ENCODE measurements at regions not wholly inside any gene's neighbourhood (a gene's known extent, or its start where the extent isn't known, plus 50 kb on each side); places are given as distances from the start of the nearest gene placed in this dataset.

GRCh38 chr5:26690511-26690910, 347.9 kb downstream of the CDH9 start:
- intact Hi-C loops (cut with micrococcal nuclease), result no loop called here
- DNase-seq (no peak), ATAC-seq (no peak)

- intact Hi-C loops (cut with micrococcal nuclease), result no loop called here
- no peak for DNase-seq
- ATAC-seq, result no peak
These were observed 356.5 kb downstream of the CDH9 start for GRCh38 chr5:26681861-26682260.

- DNase-seq (no peak), ATAC-seq (no peak)
- intact Hi-C loops (cut with micrococcal nuclease), result no loop called here
These were observed 363.5 kb downstream of the CDH9 start for GRCh38 chr5:26674846-26675245.

- intact Hi-C loops (cut with micrococcal nuclease), result no loop called here
- no peak for ATAC-seq
These were observed 368.9 kb downstream of the CDH9 start for GRCh38 chr5:26669523-26669922.

GRCh38 chr5:26669031-26669430, 369.4 kb downstream of the CDH9 start:
- intact Hi-C loops (cut with micrococcal nuclease), result no loop called here

More at GRCh38 chr5:26669523-26669922, 368.9 kb downstream of the CDH9 start:
- DNase-seq, result no peak

GRCh38 chr5:26666371-26666770, 372.0 kb downstream of the CDH9 start:
- DNase-seq, result no peak
- no peak for ATAC-seq
- intact Hi-C loops (cut with micrococcal nuclease), result no loop called here

More at GRCh38 chr5:26669031-26669430, 369.4 kb downstream of the CDH9 start:
- ATAC-seq (no peak), DNase-seq (no peak)

- no peak for ATAC-seq
- intact Hi-C loops (cut with micrococcal nuclease), result no loop called here
- DNase-seq, result no peak
These were observed 374.9 kb downstream of the CDH9 start for GRCh38 chr5:26663500-26663899.

GRCh38 chr5:26662806-26663360, 375.5 kb downstream of the CDH9 start:
- ATAC-seq (no peak), DNase-seq (no peak)
- intact Hi-C loops (cut with micrococcal nuclease), result no loop called here

- no peak for ATAC-seq
- intact Hi-C loops (cut with micrococcal nuclease), result no loop called here
- DNase-seq, result no peak
These were observed 378.3 kb downstream of the CDH9 start for GRCh38 chr5:26660116-26660515.

- DNase-seq, result no peak
- no peak for ATAC-seq
- intact Hi-C loops (cut with micrococcal nuclease), result no loop called here
These were observed 389.4 kb downstream of the CDH9 start for GRCh38 chr5:26649000-26649399.

- ATAC-seq (no peak), DNase-seq (no peak)
- intact Hi-C loops (cut with micrococcal nuclease), result no loop called here
These were observed 390.6 kb downstream of the CDH9 start for GRCh38 chr5:26647781-26648180.

GRCh38 chr5:26645659-26646058, 392.7 kb downstream of the CDH9 start:
- ATAC-seq (no peak), DNase-seq (no peak)
- intact Hi-C loops (cut with micrococcal nuclease), result no loop called here

GRCh38 chr5:26641492-26641891, 396.9 kb downstream of the CDH9 start:
- DNase-seq (no peak), ATAC-seq (no peak)
- intact Hi-C loops (cut with micrococcal nuclease), result no loop called here

GRCh38 chr5:26625099-26625498, 413.3 kb downstream of the CDH9 start:
- DNase-seq (no peak), ATAC-seq (no peak)
- intact Hi-C loops (cut with micrococcal nuclease), result no loop called here

GRCh38 chr5:26622947-26623346, 415.4 kb downstream of the CDH9 start:
- DNase-seq (no peak), ATAC-seq (no peak)
- intact Hi-C loops (cut with micrococcal nuclease), result no loop called here

- intact Hi-C loops (cut with micrococcal nuclease), result no loop called here
- ATAC-seq, result no peak
These were observed 427.8 kb downstream of the CDH9 start for GRCh38 chr5:26610577-26610976.

GRCh38 chr5:26601563-26601962, 436.8 kb downstream of the CDH9 start:
- intact Hi-C loops (cut with micrococcal nuclease), result no loop called here

More at GRCh38 chr5:26610577-26610976, 427.8 kb downstream of the CDH9 start:
- no peak for DNase-seq

GRCh38 chr5:26582350-26583045, 455.9 kb downstream of the CDH9 start:
- intact Hi-C loops (cut with micrococcal nuclease), result no loop called here
- DNase-seq (no peak), ATAC-seq (no peak)

More at GRCh38 chr5:26601563-26601962, 436.8 kb downstream of the CDH9 start:
- no peak for DNase-seq
- no peak for ATAC-seq

- DNase-seq (no peak), ATAC-seq (no peak)
- intact Hi-C loops (cut with micrococcal nuclease), result no loop called here
These were observed 458.7 kb downstream of the CDH9 start for GRCh38 chr5:26579712-26580111.

- ATAC-seq, result no peak
- no peak for DNase-seq
- intact Hi-C loops (cut with micrococcal nuclease), result no loop called here
These were observed 460.4 kb downstream of the CDH9 start for GRCh38 chr5:26578002-26578401.

- DNase-seq, result no peak
- intact Hi-C loops (cut with micrococcal nuclease), result no loop called here
- ATAC-seq, result no peak
These were observed 465.9 kb downstream of the CDH9 start for GRCh38 chr5:26572480-26572879.
